ENCODE measurements at regions not wholly inside any gene's neighbourhood (a gene's known extent, or its start where the extent isn't known, plus 50 kb on each side); places are given as distances from the start of the nearest gene placed in this dataset.

- no peaks in the 10 kb centered on the region for H3K36me3 ChIP-seq
- TF ChIP-seq POLR2A (IDR thresholded peaks at IDR 0.05), result no peak
- no peak for TF ChIP-seq POLR2AphosphoS5 (IDR thresholded peaks at IDR 0.05)
- no peak for TF ChIP-seq EP300 (IDR thresholded peaks at IDR 0.05)
- TF ChIP-seq CTCF (IDR thresholded peaks at IDR 0.05), result no peak
- intact Hi-C loops (cut with DNase I), result no loop called here
- no peak overlapping the region for H3K27ac ChIP-seq
- no peak for DNase-seq
- no peak overlapping the region for H3K4me3 ChIP-seq
- no peaks in the 10 kb centered on the region for H3K27me3 ChIP-seq
- WGBS, 2 donors, result 66 to 77% methylated on average over 3 of the region's 3 CpGs
- no peaks in the 10 kb centered on the region for H3K4me1 ChIP-seq
- no peaks in the 10 kb centered on the region for H3K9me3 ChIP-seq
These were observed 195.5 kb upstream of the C9orf72 start for GRCh38 chr9:27768781-27769180.

GRCh38 chr9:27770541-27770940 is 197.3 kb upstream of the C9orf72 start:
- 71 to 74% methylated on average over 5 of the region's 5 CpGs for WGBS, 2 donors
- Histone ChIP-seq H3K36me3 (no peaks in the 10 kb centered on the region), H3K4me1 (no peaks in the 10 kb centered on the region), H3K27me3 (no peaks in the 10 kb centered on the region), H3K27ac (no peak overlapping the region), H3K9me3 (no peaks in the 10 kb centered on the region), H3K4me3 (no peak overlapping the region)
- intact Hi-C loops (cut with DNase I), result no loop called here
- no peak for TF ChIP-seq CTCF (IDR thresholded peaks at IDR 0.05)
- no peak for TF ChIP-seq POLR2A (IDR thresholded peaks at IDR 0.05)
- no peak for TF ChIP-seq EP300 (IDR thresholded peaks at IDR 0.05)
- TF ChIP-seq POLR2AphosphoS5 (IDR thresholded peaks at IDR 0.05), result no peak
- no peak for DNase-seq

- DNase-seq, result no peak
- TF ChIP-seq CTCF (IDR thresholded peaks at IDR 0.05), result no peak
- no peak for TF ChIP-seq POLR2A (IDR thresholded peaks at IDR 0.05)
- TF ChIP-seq EP300 (IDR thresholded peaks at IDR 0.05), result no peak
- no peak for TF ChIP-seq POLR2AphosphoS5 (IDR thresholded peaks at IDR 0.05)
- H3K27ac ChIP-seq, result no peak overlapping the region
- H3K4me1 ChIP-seq, result no peaks in the 10 kb centered on the region
- intact Hi-C loops (cut with DNase I), result no loop called here
- no peaks in the 10 kb centered on the region for H3K9me3 ChIP-seq
- 38 to 55% methylated on average over 4 of the region's 4 CpGs for WGBS, 2 donors
- no peaks in the 10 kb centered on the region for H3K27me3 ChIP-seq
- no peaks in the 10 kb centered on the region for H3K36me3 ChIP-seq
- H3K4me3 ChIP-seq, result no peak overlapping the region
These were observed 198.7 kb upstream of the C9orf72 start for GRCh38 chr9:27771803-27772545.

- intact Hi-C loops (cut with DNase I), result no loop called here
- TF ChIP-seq CTCF (IDR thresholded peaks at IDR 0.05) (no peak), EP300 (IDR thresholded peaks at IDR 0.05) (no peak), POLR2A (IDR thresholded peaks at IDR 0.05) (no peak), POLR2AphosphoS5 (IDR thresholded peaks at IDR 0.05) (no peak)
- WGBS, 2 donors, result 62 to 64% methylated on average over 7 of the region's 7 CpGs
These were observed 211.8 kb upstream of the C9orf72 start for GRCh38 chr9:27784847-27785713.

More at GRCh38 chr9:27784847-27785713, 211.8 kb upstream of the C9orf72 start:
- Histone ChIP-seq H3K4me3 (no peak overlapping the region), H3K27me3 (no peaks in the 10 kb centered on the region), H3K27ac (no peak overlapping the region), H3K4me1 (no peaks in the 10 kb centered on the region), H3K36me3 (no peaks in the 10 kb centered on the region), H3K9me3 (no peaks in the 10 kb centered on the region)
- DNase-seq, result no peak

Measured in sigmoid colon (tissue), 6 donors.